Bronchial epithelial cell (primary cell): ENCODE measurements at regions not wholly inside any gene's neighbourhood (a gene's known extent, or its start where the extent isn't known, plus 50 kb on each side); places are given as distances from the start of the nearest gene placed in this dataset.

Experiments
- DNase-seq: peaks from one replicate; pipeline ENCODE4 v3.0.0-alpha.2; 2010; ENCODE audit warnings: low read depth
- FAIRE-seq: peaks from 2 replicates; lab custom pipeline; 2011; peaks lifted over from hg19 to GRCh38; lab: Jason Lieb, UNC
- H3K27me3 ChIP-seq: 2 replicates; pipeline ENCODE4 v1.5.1; 2011; ENCODE audit warnings: low read length; ENCODE audit not compliant: control insufficient read depth, insufficient read depth
- H3K36me3 ChIP-seq: 2 replicates; pipeline ENCODE4 v1.5.1; 2011; ENCODE audit warnings: low read length; ENCODE audit not compliant: control insufficient read depth, insufficient read depth
- H3K4me3 ChIP-seq: 2 replicates; pipeline ENCODE4 v1.5.1; 2011; ENCODE audit warnings: mild to moderate bottlenecking, low read depth, low read length, control low read depth
- CTCF ChIP-seq: IDR thresholded peaks from 2 replicates; pipeline ENCODE4 v1.5.1; 2011; ENCODE audit warnings: mild to moderate bottlenecking, moderate library complexity, low read length, control low read depth, inconsistent platforms; ENCODE audit not compliant: insufficient read depth, severe bottlenecking

GRCh38 chr3:66938338-66938963 is 59.7 kb upstream of the KBTBD8 start:
- no peak for FAIRE-seq
- peak; percentile 80 for TF ChIP-seq CTCF

GRCh38 chr3:66948041-66948440 is 50.1 kb upstream of the KBTBD8 start:
- Histone ChIP-seq H3K36me3 (no peaks in the 10 kb centered on the region), H3K27me3 (no peaks in the 10 kb centered on the region), H3K4me3 (no peak overlapping the region)
- DNase-seq = no peak
- TF ChIP-seq CTCF = no peak
- FAIRE-seq = no peak

More at GRCh38 chr3:66938338-66938963, 59.7 kb upstream of the KBTBD8 start:
- DNase-seq = peak; percentile 61
- H3K27me3 ChIP-seq = peaks cover 1% of the 10 kb centered on the region
- no peak overlapping the region for H3K4me3 ChIP-seq
- H3K36me3 ChIP-seq = no peaks in the 10 kb centered on the region
